ENCODE measurements at regions not wholly inside any gene's neighbourhood (a gene's known extent, or its start where the extent isn't known, plus 50 kb on each side); places are given as distances from the start of the nearest gene placed in this dataset.

- TF ChIP-seq, protein P1, sequence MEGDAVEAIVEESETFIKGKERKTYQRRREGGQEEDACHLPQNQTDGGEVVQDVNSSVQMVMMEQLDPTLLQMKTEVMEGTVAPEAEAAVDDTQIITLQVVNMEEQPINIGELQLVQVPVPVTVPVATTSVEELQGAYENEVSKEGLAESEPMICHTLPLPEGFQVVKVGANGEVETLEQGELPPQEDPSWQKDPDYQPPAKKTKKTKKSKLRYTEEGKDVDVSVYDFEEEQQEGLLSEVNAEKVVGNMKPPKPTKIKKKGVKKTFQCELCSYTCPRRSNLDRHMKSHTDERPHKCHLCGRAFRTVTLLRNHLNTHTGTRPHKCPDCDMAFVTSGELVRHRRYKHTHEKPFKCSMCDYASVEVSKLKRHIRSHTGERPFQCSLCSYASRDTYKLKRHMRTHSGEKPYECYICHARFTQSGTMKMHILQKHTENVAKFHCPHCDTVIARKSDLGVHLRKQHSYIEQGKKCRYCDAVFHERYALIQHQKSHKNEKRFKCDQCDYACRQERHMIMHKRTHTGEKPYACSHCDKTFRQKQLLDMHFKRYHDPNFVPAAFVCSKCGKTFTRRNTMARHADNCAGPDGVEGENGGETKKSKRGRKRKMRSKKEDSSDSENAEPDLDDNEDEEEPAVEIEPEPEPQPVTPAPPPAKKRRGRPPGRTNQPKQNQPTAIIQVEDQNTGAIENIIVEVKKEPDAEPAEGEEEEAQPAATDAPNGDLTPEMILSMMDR (IDR thresholded peaks at IDR 0.05 in 8 of 11, conservative IDR thresholded peaks at IDR 0.05 in 3 of 11), result no peak
- TF ChIP-seq POLR2A (IDR thresholded peaks at IDR 0.05) (no peak), POLR2AphosphoS5 (IDR thresholded peaks at IDR 0.05) (no peak)
These were observed 849.8 kb downstream of the TMTC2 start for GRCh38 chr12:83536496-83536895.

All from spleen (tissue), 7 donors.